Smooth muscle cell (in vitro differentiated cells): ENCODE measurements at regions not wholly inside any gene's neighbourhood (a gene's known extent, or its start where the extent isn't known, plus 50 kb on each side); places are given as distances from the start of the nearest gene placed in this dataset.

Experiments used
- DNase-seq: peaks from one replicate; lab custom pipeline; 2025; ENCODE audit not compliant: unreplicated experiment; lab: John Stamatoyannopoulos, UW
- H2AFZ ChIP-seq: fragments of 200-600 bp; sonication (generic); 2 replicates; pipeline ENCODE4 v1.6.0; 2016; ENCODE audit warnings: antibody characterized with exemption, low read depth, mild to moderate bottlenecking
- H3F3A ChIP-seq: fragments of 200-600 bp; sonication (generic); 2 replicates; pipeline ENCODE4 v1.6.0; 2017; ENCODE audit warnings: antibody characterized with exemption, low read depth
- H3K27ac ChIP-seq: fragments of 200-600 bp; sonication (generic); 2 replicates; pipeline ENCODE4 v1.5.1; 2016; ENCODE audit warnings: low read depth, mild to moderate bottlenecking
- H3K27me3 ChIP-seq: fragments of 200-600 bp; sonication (generic); 2 replicates; pipeline ENCODE4 v1.6.1; 2016; ENCODE audit warnings: low read depth, mild to moderate bottlenecking
- H3K36me3 ChIP-seq: fragments of 200-600 bp; sonication (generic); 2 replicates; pipeline ENCODE4 v1.5.1; 2016; ENCODE audit warnings: low read depth
- H3K4me1 ChIP-seq: fragments of 200-600 bp; sonication (generic); 2 replicates; pipeline ENCODE4 v1.5.1; 2016; ENCODE audit warnings: low read depth
- H3K4me2 ChIP-seq: fragments of 200-600 bp; sonication (generic); 2 replicates; pipeline ENCODE4 v1.6.0; 2016; ENCODE audit warnings: mild to moderate bottlenecking
- H3K4me3 ChIP-seq: fragments of 200-600 bp; sonication (generic); 2 replicates; pipeline ENCODE4 v1.5.1; 2016; ENCODE audit warnings: mild to moderate bottlenecking
- H3K79me2 ChIP-seq: fragments of 200-600 bp; sonication (generic); 2 replicates; pipeline ENCODE4 v1.6.0; 2016; ENCODE audit warnings: low read depth, mild to moderate bottlenecking
- H3K9ac ChIP-seq: fragments of 200-600 bp; sonication (generic); 2 replicates; pipeline ENCODE4 v1.6.0; 2016; ENCODE audit warnings: low read depth
- H3K9me3 ChIP-seq: fragments of 200-600 bp; sonication (generic); replicated peaks from 2 replicates; pipeline ENCODE4 v1.5.1; 2016; ENCODE audit warnings: low read depth
- H4K20me1 ChIP-seq: fragments of 200-600 bp; sonication (generic); 2 replicates; pipeline ENCODE4 v1.6.0; 2016; ENCODE audit warnings: low read depth
- CTCF ChIP-seq: fragments of 200-600 bp; sonication (generic); IDR thresholded peaks from 2 replicates; pipeline ENCODE4 v1.5.1; 2017; ENCODE audit warnings: borderline replicate concordance, mild to moderate bottlenecking, antibody characterized with exemption; ENCODE audit not compliant: insufficient read depth, poor library complexity, severe bottlenecking
- WGBS: methylation state at CpG from one replicate; pipeline ENCODE4 v1.1.7; 2016; ENCODE audit warnings: low lambda C conversion rate; 5-methylcytosine and 5-hydroxymethylcytosine counted together

- Histone ChIP-seq H3K27me3 (no peaks in the 10 kb centered on the region), H3K36me3 (no peaks in the 10 kb centered on the region), H3K9ac (no peak overlapping the region), H3K79me2 (no peaks in the 10 kb centered on the region), H3K4me2 (no peak overlapping the region), H3K9me3 (no peaks in the 10 kb centered on the region), H2AFZ (no peak overlapping the region), H3K4me1 (no peaks in the 10 kb centered on the region), H3K27ac (no peak overlapping the region), H3K4me3 (no peak overlapping the region), H3F3A (no peaks in the 10 kb centered on the region), H4K20me1 (no peaks in the 10 kb centered on the region)
- TF ChIP-seq CTCF, result no peak
- DNase-seq, result no peak
- 95% methylated on average over 2 of the region's 2 CpGs for WGBS
These were observed 62.7 kb upstream of the MRI1 start for GRCh38 chr19:13701624-13702023.

GRCh38 chr19:13700621-13701020 lies 63.7 kb upstream of the MRI1 start:
- no peak overlapping the region for H3K4me3 ChIP-seq
- H3K4me2 ChIP-seq, result no peak overlapping the region
- no peaks in the 10 kb centered on the region for H3K27me3 ChIP-seq
- H3K79me2 ChIP-seq, result no peaks in the 10 kb centered on the region
- no peak overlapping the region for H3K27ac ChIP-seq
- no peak for TF ChIP-seq CTCF
- H3K36me3 ChIP-seq, result no peaks in the 10 kb centered on the region
- H3K9me3 ChIP-seq, result no peaks in the 10 kb centered on the region
- H4K20me1 ChIP-seq, result no peaks in the 10 kb centered on the region
- no peaks in the 10 kb centered on the region for H3K4me1 ChIP-seq
- H3K9ac ChIP-seq, result no peak overlapping the region
- H2AFZ ChIP-seq, result no peak overlapping the region
- DNase-seq, result no peak
- H3F3A ChIP-seq, result no peaks in the 10 kb centered on the region
- 82% methylated on average over 8 of the region's 8 CpGs for WGBS

GRCh38 chr19:13699786-13700185 lies 64.5 kb upstream of the MRI1 start:
- Histone ChIP-seq H3K36me3 (no peaks in the 10 kb centered on the region), H3K79me2 (no peaks in the 10 kb centered on the region), H3K4me3 (no peak overlapping the region), H3K9me3 (no peaks in the 10 kb centered on the region), H3K4me1 (no peaks in the 10 kb centered on the region), H3K27ac (no peak overlapping the region), H3F3A (no peaks in the 10 kb centered on the region), H2AFZ (no peak overlapping the region), H3K27me3 (no peaks in the 10 kb centered on the region), H4K20me1 (no peaks in the 10 kb centered on the region), H3K4me2 (no peak overlapping the region), H3K9ac (no peak overlapping the region)
- TF ChIP-seq CTCF, result no peak
- no peak for DNase-seq
- 73% methylated on average over 4 of the region's 4 CpGs for WGBS

- TF ChIP-seq CTCF, result no peak
- DNase-seq, result no peak
- H2AFZ ChIP-seq, result no peak overlapping the region
- no peaks in the 10 kb centered on the region for H3K9me3 ChIP-seq
- H3K4me2 ChIP-seq, result no peak overlapping the region
- WGBS, result 89% methylated on average over 1 of the region's 1 CpG
- no peak overlapping the region for H3K4me3 ChIP-seq
- H3K27me3 ChIP-seq, result no peaks in the 10 kb centered on the region
- no peaks in the 10 kb centered on the region for H3K79me2 ChIP-seq
- no peak overlapping the region for H3K27ac ChIP-seq
- no peaks in the 10 kb centered on the region for H3F3A ChIP-seq
- no peak overlapping the region for H3K9ac ChIP-seq
- no peaks in the 10 kb centered on the region for H3K4me1 ChIP-seq
- no peaks in the 10 kb centered on the region for H3K36me3 ChIP-seq
- H4K20me1 ChIP-seq, result no peaks in the 10 kb centered on the region
These were observed 67.5 kb upstream of the MRI1 start for GRCh38 chr19:13696839-13697238.
